LNCAP (cell line): ENCODE measurements at regions not wholly inside any gene's neighbourhood (a gene's known extent, or its start where the extent isn't known, plus 50 kb on each side); places are given as distances from the start of the nearest gene placed in this dataset.

ENCODE experiments used
- CTCF ChIP-seq: fragments of 450-650 bp; IDR thresholded peaks from 2 replicates; pipeline ENCODE4 v1.5.1; 2017; ENCODE audit warnings: mild to moderate bottlenecking

- no peak for TF ChIP-seq CTCF
Observed at GRCh38 chr11:103541186-103541795, 432.1 kb downstream of the DYNC2H1 start.

GRCh38 chr11:103542851-103543250, 433.6 kb downstream of the DYNC2H1 start:
- no peak for TF ChIP-seq CTCF

GRCh38 chr11:103543456-103543855, 434.2 kb downstream of the DYNC2H1 start:
- TF ChIP-seq CTCF = no peak

GRCh38 chr11:103544874-103545273, 435.6 kb downstream of the DYNC2H1 start:
- TF ChIP-seq CTCF = no peak

- no peak for TF ChIP-seq CTCF
Observed at GRCh38 chr11:103545551-103545950, 436.3 kb downstream of the DYNC2H1 start.

GRCh38 chr11:103546236-103546635, 437.0 kb downstream of the DYNC2H1 start:
- TF ChIP-seq CTCF = no peak

- TF ChIP-seq CTCF = no peak
Observed at GRCh38 chr11:103547024-103547423, 437.8 kb downstream of the DYNC2H1 start.

GRCh38 chr11:103547691-103548090, 438.5 kb downstream of the DYNC2H1 start:
- TF ChIP-seq CTCF = no peak
